ENCODE measurements at regions not wholly inside any gene's neighbourhood (a gene's known extent, or its start where the extent isn't known, plus 50 kb on each side); places are given as distances from the start of the nearest gene placed in this dataset.

GRCh38 chr11:127130321-127130720 lies 129.8 kb upstream of the KIRREL3 start:
- TF ChIP-seq CTCF (conservative IDR thresholded peaks at IDR 0.05; ENCODE audit: low read depth, low read length) (no peak), FOS (IDR thresholded peaks at IDR 0.05; ENCODE audit: low read depth, low read length) (no peak), POLR2A (IDR thresholded peaks at IDR 0.05; ENCODE audit: low read depth, low read length) (no peak), BHLHE40 (IDR thresholded peaks at IDR 0.05; ENCODE audit: low read depth, low read length) (no peak)
- TF ChIP-seq, protein P1, sequence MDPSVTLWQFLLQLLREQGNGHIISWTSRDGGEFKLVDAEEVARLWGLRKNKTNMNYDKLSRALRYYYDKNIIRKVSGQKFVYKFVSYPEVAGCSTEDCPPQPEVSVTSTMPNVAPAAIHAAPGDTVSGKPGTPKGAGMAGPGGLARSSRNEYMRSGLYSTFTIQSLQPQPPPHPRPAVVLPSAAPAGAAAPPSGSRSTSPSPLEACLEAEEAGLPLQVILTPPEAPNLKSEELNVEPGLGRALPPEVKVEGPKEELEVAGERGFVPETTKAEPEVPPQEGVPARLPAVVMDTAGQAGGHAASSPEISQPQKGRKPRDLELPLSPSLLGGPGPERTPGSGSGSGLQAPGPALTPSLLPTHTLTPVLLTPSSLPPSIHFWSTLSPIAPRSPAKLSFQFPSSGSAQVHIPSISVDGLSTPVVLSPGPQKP (IDR thresholded peaks at IDR 0.05; ENCODE audit: borderline replicate concordance, low read depth, low read length) = no peak
- TF ChIP-seq, protein P2, sequence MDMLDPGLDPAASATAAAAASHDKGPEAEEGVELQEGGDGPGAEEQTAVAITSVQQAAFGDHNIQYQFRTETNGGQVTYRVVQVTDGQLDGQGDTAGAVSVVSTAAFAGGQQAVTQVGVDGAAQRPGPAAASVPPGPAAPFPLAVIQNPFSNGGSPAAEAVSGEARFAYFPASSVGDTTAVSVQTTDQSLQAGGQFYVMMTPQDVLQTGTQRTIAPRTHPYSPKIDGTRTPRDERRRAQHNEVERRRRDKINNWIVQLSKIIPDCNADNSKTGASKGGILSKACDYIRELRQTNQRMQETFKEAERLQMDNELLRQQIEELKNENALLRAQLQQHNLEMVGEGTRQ (IDR thresholded peaks at IDR 0.05; ENCODE audit: low read depth, low read length) = no peak
